Head of caudate nucleus (tissue), 42 donors: ENCODE measurements at regions not wholly inside any gene's neighbourhood (a gene's known extent, or its start where the extent isn't known, plus 50 kb on each side); places are given as distances from the start of the nearest gene placed in this dataset.
A peak's percentile ranks its signal among the peaks of the same experiment; 100 is the strongest.

ENCODE experiments used
- DNase-seq, 42 donors: peaks; one replicate each; pipeline versions ENCODE4 v3.0.0 to v3.0.0-alpha.2; 2020 to 2021; ENCODE audit warnings: mixed read lengths in 7 of 42
- intact Hi-C: fragments of 100-400 bp; cut with DNase I; formaldehyde crosslinking; loops from one replicate; pipeline ENCODE4 v1.15.0; 2022

- no peak for DNase-seq
- intact Hi-C loops, result no loop called here
Observed at GRCh38 chrX:8232406-8232805, 61.3 kb upstream of the VCX2 start.

GRCh38 chrX:8233091-8233490, 62.0 kb upstream of the VCX2 start:
- intact Hi-C loops, result no loop called here
- DNase-seq, result no peak

- intact Hi-C loops, result no loop called here
- no peak for DNase-seq
Observed at GRCh38 chrX:8235026-8235425, 64.0 kb upstream of the VCX2 start.

GRCh38 chrX:8237718-8238117, 66.7 kb upstream of the VCX2 start:
- no peak for DNase-seq
- intact Hi-C loops, result no loop called here

GRCh38 chrX:8242431-8243020, 71.5 kb upstream of the VCX2 start:
- intact Hi-C loops, result no loop called here
- no peak for DNase-seq

GRCh38 chrX:8244301-8244700, 73.2 kb upstream of the VCX2 start:
- intact Hi-C loops, result no loop called here
- no peak for DNase-seq

- DNase-seq, result no peak
- intact Hi-C loops, result no loop called here
Observed at GRCh38 chrX:8245411-8245810, 74.3 kb upstream of the VCX2 start.

GRCh38 chrX:8253096-8253495, 82.0 kb upstream of the VCX2 start:
- no peak for DNase-seq
- intact Hi-C loops, result no loop called here

- DNase-seq, result no peak
- intact Hi-C loops, result no loop called here
Observed at GRCh38 chrX:8254401-8254800, 83.3 kb upstream of the VCX2 start.

GRCh38 chrX:8272821-8273220, 101.8 kb upstream of the VCX2 start:
- intact Hi-C loops, result no loop called here
- DNase-seq, result no peak

- DNase-seq, result no peak
- intact Hi-C loops, result no loop called here
Observed at GRCh38 chrX:8273451-8273895, 102.4 kb upstream of the VCX2 start.

- intact Hi-C loops, result no loop called here
- DNase-seq, result no peak
Observed at GRCh38 chrX:8274170-8274569, 103.1 kb upstream of the VCX2 start.

GRCh38 chrX:8278557-8278956, 107.5 kb upstream of the VCX2 start:
- intact Hi-C loops, result no loop called here
- no peak for DNase-seq

- intact Hi-C loops, result no loop called here
- no peak for DNase-seq
Observed at GRCh38 chrX:8279323-8279722, 108.3 kb upstream of the VCX2 start.

- no peak for DNase-seq
- intact Hi-C loops, result no loop called here
Observed at GRCh38 chrX:8284131-8284530, 113.1 kb upstream of the VCX2 start.

GRCh38 chrX:8288590-8288989, 117.5 kb upstream of the VCX2 start:
- no peak for DNase-seq
- intact Hi-C loops, result no loop called here

- DNase-seq, result no peak
- intact Hi-C loops, result no loop called here
Observed at GRCh38 chrX:8289523-8289922, 118.5 kb upstream of the VCX2 start.

- no peak for DNase-seq
- intact Hi-C loops, result no loop called here
Observed at GRCh38 chrX:8297766-8298165, 126.7 kb upstream of the VCX2 start.

GRCh38 chrX:8304668-8305067, 133.6 kb upstream of the VCX2 start:
- intact Hi-C loops, result no loop called here
- DNase-seq, result no peak

GRCh38 chrX:8305350-8305749, 134.3 kb upstream of the VCX2 start:
- no peak for DNase-seq
- intact Hi-C loops, result no loop called here

GRCh38 chrX:8306291-8306925, 135.3 kb upstream of the VCX2 start:
- peak in 24 of 42 donors; percentile 0 to 59 (median 26) for DNase-seq
- intact Hi-C loops, result no loop called here
